Karpas-422 (cell line): ENCODE measurements at regions not wholly inside any gene's neighbourhood (a gene's known extent, or its start where the extent isn't known, plus 50 kb on each side); places are given as distances from the start of the nearest gene placed in this dataset.

Experiments used
- DNase-seq: peaks from one replicate; pipeline ENCODE4 v3.0.0-alpha.2; 2015
- H2AFZ ChIP-seq: fragments of 200-600 bp; sonication (generic); 2 replicates; pipeline ENCODE4 v1.6.1; 2014; ENCODE audit warnings: antibody characterized with exemption, low read length, mixed read lengths
- H3K27ac ChIP-seq: fragments of 200-600 bp; sonication (generic); 2 replicates; pipeline ENCODE4 v1.5.1; 2014; ENCODE audit warnings: mild to moderate bottlenecking, low read length, moderate library complexity
- H3K27me3 ChIP-seq: fragments of 200-600 bp; sonication (generic); 2 replicates; pipeline ENCODE4 v1.6.1; 2014; ENCODE audit warnings: low read length, mixed read lengths
- H3K36me3 ChIP-seq: fragments of 200-600 bp; sonication (generic); 2 replicates; pipeline ENCODE4 v1.6.1; 2014; ENCODE audit warnings: low read length, mixed read lengths; ENCODE audit not compliant: insufficient read depth
- H3K4me1 ChIP-seq: fragments of 200-600 bp; sonication (generic); 2 replicates; pipeline ENCODE4 v1.6.1; 2014; ENCODE audit warnings: mild to moderate bottlenecking, low read length, mixed read lengths
- H3K4me2 ChIP-seq: fragments of 200-600 bp; sonication (generic); 2 replicates; pipeline ENCODE4 v1.6.1; 2014; ENCODE audit warnings: low read length, low read depth, mild to moderate bottlenecking; ENCODE audit not compliant: poor library complexity, severe bottlenecking
- H3K4me3 ChIP-seq: fragments of 200-600 bp; sonication (generic); 2 replicates; pipeline ENCODE4 v1.5.1; 2014; ENCODE audit warnings: mild to moderate bottlenecking, antibody characterized with exemption, low read length, mixed read lengths
- H3K79me2 ChIP-seq: fragments of 200-600 bp; sonication (generic); 2 replicates; pipeline ENCODE4 v1.6.1; 2014; ENCODE audit warnings: mild to moderate bottlenecking, low read length, mixed read lengths
- H3K9ac ChIP-seq: fragments of 200-600 bp; sonication (generic); 2 replicates; pipeline ENCODE4 v1.6.0; 2014; ENCODE audit warnings: low read length
- H3K9me2 ChIP-seq: fragments of 200-600 bp; sonication (generic), shearing (Covaris generic); replicated peaks from 2 replicates; pipeline ENCODE4 v1.6.0; 2014; ENCODE audit warnings: mild to moderate bottlenecking, low read length, moderate library complexity; ENCODE audit not compliant: insufficient read depth
- H3K9me3 ChIP-seq: fragments of 300-700, 200-600 bp; sonication (generic); 2 replicates; pipeline ENCODE4 v1.6.1; 2014; ENCODE audit warnings: low read length, mixed read lengths
- H4K20me1 ChIP-seq: fragments of 200-600 bp; sonication (generic); 2 replicates; pipeline ENCODE4 v1.6.1; 2014; ENCODE audit warnings: mild to moderate bottlenecking, antibody characterized with exemption, low read length, low read depth; ENCODE audit not compliant: insufficient read depth

DNA sequence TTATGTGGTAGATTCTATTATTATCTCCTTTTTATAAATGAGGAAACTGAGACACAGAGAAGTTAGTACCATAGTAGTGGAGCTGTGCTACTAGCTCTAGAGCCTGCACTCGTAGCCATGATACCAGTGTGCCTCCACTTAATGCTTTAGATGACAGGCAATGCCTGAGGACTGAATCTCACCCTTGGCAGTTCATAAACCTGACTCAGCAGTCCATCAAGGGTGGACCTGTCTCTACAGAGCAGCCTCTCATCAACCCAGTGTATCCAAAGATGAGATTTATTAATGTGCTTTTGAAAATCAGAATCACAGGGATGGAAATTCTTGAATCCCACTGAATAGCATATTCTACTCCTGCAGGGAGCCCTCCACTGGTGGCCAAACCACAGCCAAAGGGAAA, 483.2 kb upstream of the DIPK2B start:
- Histone ChIP-seq H3K27ac (no peak overlapping the region), H3K36me3 (no peaks in the 10 kb centered on the region)

DNA sequence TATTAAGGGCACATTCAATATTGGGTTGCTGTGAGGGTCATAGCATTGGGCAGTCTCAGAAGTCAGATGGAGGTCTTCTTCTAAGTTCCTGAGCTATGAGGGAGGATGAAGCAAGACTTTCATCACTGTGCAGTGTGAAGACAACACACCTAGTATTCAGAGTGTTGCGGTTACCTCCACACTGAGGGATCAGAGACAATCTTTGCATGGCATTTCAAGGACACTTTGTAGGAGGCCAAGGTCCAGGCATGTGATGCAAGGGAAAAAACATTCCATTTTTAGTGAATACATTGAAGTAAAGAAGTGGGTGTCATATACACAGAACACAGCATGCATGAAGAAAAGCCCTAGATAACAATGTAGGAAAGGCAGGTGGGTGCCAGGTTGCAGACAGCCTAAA, 481.2 kb upstream of the DIPK2B start:
- Histone ChIP-seq H2AFZ (no peak overlapping the region), H4K20me1 (no peaks in the 10 kb centered on the region), H3K9me2 (no peaks in the 10 kb centered on the region), H3K9me3 (no peaks in the 10 kb centered on the region), H3K4me2 (no peak overlapping the region), H3K36me3 (no peaks in the 10 kb centered on the region), H3K4me1 (no peaks in the 10 kb centered on the region), H3K4me3 (no peak overlapping the region), H3K27ac (no peak overlapping the region), H3K27me3 (no peaks in the 10 kb centered on the region), H3K9ac (no peak overlapping the region), H3K79me2 (no peaks in the 10 kb centered on the region)
- DNase-seq: no peak

More for the DNA sequence above, 483.2 kb upstream of the DIPK2B start:
- Histone ChIP-seq H3K9me2 (no peaks in the 10 kb centered on the region), H4K20me1 (no peaks in the 10 kb centered on the region), H3K9ac (no peak overlapping the region), H3K4me2 (no peak overlapping the region), H3K27me3 (no peaks in the 10 kb centered on the region), H3K79me2 (no peaks in the 10 kb centered on the region), H3K9me3 (no peaks in the 10 kb centered on the region), H3K4me3 (no peak overlapping the region), H3K4me1 (no peaks in the 10 kb centered on the region), H2AFZ (no peak overlapping the region)
- DNase-seq: no peak

DNA sequence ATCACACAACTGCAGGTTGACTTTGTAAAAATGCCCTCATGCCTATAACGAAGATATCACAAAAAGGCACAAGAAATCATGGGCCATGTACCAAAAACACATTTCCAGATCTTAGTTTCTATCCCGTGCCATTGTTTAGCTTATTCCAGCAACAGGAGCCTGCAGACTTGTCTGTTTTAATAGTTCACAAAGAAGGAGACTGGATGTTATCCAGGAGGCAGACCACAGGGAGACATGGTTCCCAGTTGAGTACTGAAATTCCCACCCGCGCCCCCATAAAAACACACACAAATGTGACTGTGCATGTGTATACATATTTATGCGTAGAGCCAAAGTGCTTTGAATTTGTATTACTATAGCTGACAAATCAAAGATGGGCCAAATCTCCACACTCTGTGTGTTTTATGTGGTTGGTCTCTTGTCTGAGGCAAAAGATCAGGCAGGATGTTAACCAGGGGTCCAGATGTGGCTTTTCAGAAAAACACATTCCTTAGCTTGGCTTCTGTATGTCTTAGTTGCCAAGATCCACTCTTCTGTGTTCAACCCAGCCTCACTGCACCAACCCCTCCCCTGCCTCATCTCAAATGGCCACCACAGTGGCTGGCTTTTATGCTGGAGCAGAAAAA, 469.2 kb upstream of the DIPK2B start:
- H2AFZ ChIP-seq: no peak overlapping the region
- no peaks in the 10 kb centered on the region for H3K9me2 ChIP-seq
- H3K4me2 ChIP-seq: no peak overlapping the region
- no peak overlapping the region for H3K4me3 ChIP-seq
- no peak overlapping the region for H3K27ac ChIP-seq
- H3K79me2 ChIP-seq: no peaks in the 10 kb centered on the region
- H3K9ac ChIP-seq: no peak overlapping the region
- H3K36me3 ChIP-seq: no peaks in the 10 kb centered on the region
- H3K9me3 ChIP-seq: no peaks in the 10 kb centered on the region; the same call in 1 of the 2 replicates
- H4K20me1 ChIP-seq: no peaks in the 10 kb centered on the region
- H3K4me1 ChIP-seq: no peaks in the 10 kb centered on the region
- H3K27me3 ChIP-seq: no peaks in the 10 kb centered on the region
- DNase-seq: no peak

DNA sequence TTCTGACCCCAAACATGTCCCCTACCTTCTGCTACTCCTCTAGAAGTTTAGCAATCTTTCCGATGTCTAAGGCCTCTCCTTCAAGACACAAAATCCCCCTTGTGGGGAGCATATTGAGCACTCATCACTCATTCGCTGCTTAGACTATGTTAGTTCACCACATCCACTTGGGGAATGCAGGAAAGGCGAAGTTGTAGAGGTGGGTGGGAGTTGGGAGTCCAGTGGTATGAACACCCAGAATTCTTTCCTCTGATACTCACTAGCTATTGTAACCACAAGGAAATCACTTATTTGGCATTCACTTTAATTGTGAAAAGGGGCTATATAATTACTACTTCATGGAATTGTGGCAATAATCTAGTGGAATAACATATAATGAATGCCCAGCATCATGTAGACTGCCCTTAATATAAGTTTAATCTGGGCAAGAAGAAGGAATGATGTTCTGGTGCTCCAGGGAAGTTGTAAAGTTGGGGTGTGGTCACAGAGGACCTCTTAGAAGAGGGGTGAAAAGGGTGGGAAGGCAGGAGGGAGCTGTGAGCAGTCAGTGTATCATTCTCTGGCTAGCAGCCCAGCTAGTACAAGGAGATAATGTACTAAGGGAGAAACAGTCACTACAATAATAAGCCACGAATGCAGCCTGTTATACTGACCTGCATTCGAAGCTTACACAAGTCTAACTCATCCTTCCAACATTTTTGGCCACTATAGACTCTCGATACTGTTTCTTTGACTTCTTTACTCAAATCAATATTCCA, 468.2 kb upstream of the DIPK2B start:
- H3K4me1 ChIP-seq: no peaks in the 10 kb centered on the region
- no peak for DNase-seq
- no peaks in the 10 kb centered on the region for H3K27me3 ChIP-seq
- H3K9me2 ChIP-seq: no peaks in the 10 kb centered on the region
- no peak overlapping the region for H3K4me3 ChIP-seq
- no peaks in the 10 kb centered on the region for H4K20me1 ChIP-seq
- H3K9me3 ChIP-seq: no peaks in the 10 kb centered on the region; the same call in 1 of the 2 replicates
- H3K36me3 ChIP-seq: no peaks in the 10 kb centered on the region
- H3K9ac ChIP-seq: no peak overlapping the region
- H3K27ac ChIP-seq: no peak overlapping the region
- no peak overlapping the region for H3K4me2 ChIP-seq
- H3K79me2 ChIP-seq: no peaks in the 10 kb centered on the region
- H2AFZ ChIP-seq: no peak overlapping the region

DNA sequence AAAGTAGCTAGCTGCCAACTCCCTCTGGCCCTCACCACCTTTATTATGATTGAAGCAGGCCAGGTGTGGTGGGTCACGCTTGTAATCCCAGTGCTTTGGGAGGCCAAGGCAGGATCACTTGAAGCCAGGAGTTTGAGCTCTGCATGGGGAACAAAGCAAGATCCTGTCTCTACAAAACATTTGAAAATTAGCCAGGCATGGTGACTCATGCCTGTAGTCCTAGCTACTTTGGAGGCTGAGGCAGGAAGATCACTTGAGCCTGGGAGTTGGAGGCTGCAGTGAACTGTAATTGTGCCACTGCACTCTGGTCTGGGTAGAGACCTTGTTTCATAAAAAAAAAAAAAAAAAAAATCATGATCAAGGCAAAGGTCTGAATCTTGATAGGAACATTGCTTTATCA, 467.0 kb upstream of the DIPK2B start:
- H2AFZ ChIP-seq: no peak overlapping the region

DNA sequence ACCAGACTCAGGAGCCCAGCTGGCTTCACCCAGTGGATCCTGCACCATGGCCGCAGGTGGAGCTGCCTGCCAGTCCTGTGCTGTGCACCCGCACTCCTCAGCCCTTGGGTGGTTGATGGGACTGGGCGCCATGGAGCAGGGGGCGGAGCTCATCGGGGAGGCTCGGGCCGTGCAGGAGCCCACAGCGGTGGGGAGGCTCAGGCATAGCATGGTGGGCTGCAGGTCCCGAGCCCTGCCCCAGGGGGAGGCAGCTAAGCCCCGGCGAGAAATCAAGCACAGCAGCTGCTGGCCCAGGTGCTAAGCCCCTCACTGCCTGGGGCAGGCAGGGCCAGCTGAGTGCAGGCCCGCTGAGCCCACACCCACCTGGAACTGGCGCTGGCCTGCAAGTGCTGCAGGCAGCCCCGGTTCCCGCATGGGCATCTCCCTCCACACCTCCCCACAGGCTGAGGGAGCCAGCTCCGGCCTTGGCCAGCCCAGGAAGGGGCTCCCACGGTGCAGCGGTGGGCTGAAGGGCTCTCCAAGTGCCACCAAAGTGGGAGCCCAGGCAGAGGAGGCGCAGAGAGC, 464.1 kb upstream of the DIPK2B start:
- H2AFZ ChIP-seq: no peak overlapping the region
- DNase-seq: no peak

More for the DNA sequence above, 467.0 kb upstream of the DIPK2B start:
- no peaks in the 10 kb centered on the region for H4K20me1 ChIP-seq
- H3K9me2 ChIP-seq: no peaks in the 10 kb centered on the region
- H3K9me3 ChIP-seq: no peaks in the 10 kb centered on the region
- no peak overlapping the region for H3K27ac ChIP-seq
- H3K4me2 ChIP-seq: no peak overlapping the region
- H3K36me3 ChIP-seq: no peaks in the 10 kb centered on the region
- no peaks in the 10 kb centered on the region for H3K79me2 ChIP-seq
- H3K9ac ChIP-seq: no peak overlapping the region
- no peaks in the 10 kb centered on the region for H3K4me1 ChIP-seq
- no peaks in the 10 kb centered on the region for H3K27me3 ChIP-seq
- H3K4me3 ChIP-seq: no peak overlapping the region
- no peak for DNase-seq

DNA sequence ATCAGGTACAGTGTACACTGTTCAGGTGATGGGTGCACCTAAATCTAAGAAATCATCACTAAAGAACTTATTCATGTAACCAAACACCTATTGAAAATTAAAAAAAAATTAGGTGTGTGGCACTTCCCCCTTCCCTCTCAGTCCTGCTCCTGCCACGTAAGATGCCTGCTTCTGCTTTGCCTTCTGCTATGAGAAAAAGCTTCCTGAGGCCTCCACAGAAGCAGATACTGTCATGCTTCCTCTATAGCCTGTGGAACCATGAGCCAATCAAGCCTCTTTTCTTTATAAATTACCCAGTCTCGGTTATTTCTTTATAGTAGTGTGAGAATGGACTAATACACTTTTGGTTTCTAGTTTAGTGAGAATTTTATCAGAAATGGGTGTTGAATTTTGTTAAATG, 459.8 kb upstream of the DIPK2B start:
- Histone ChIP-seq H3K4me3 (no peak overlapping the region), H3K27ac (no peak overlapping the region), H3K27me3 (no peaks in the 10 kb centered on the region), H2AFZ (no peak overlapping the region), H3K9ac (no peak overlapping the region), H3K36me3 (no peaks in the 10 kb centered on the region), H3K79me2 (no peaks in the 10 kb centered on the region), H3K9me3 (no peaks in the 10 kb centered on the region; the same call in 1 of the 2 replicates), H4K20me1 (no peaks in the 10 kb centered on the region), H3K4me1 (no peaks in the 10 kb centered on the region), H3K4me2 (no peak overlapping the region), H3K9me2 (no peaks in the 10 kb centered on the region)
- no peak for DNase-seq

More for the DNA sequence above, 464.1 kb upstream of the DIPK2B start:
- no peaks in the 10 kb centered on the region for H3K9me3 ChIP-seq
- H3K4me1 ChIP-seq: no peaks in the 10 kb centered on the region
- no peak overlapping the region for H3K9ac ChIP-seq
- H3K36me3 ChIP-seq: no peaks in the 10 kb centered on the region
- no peak overlapping the region for H3K27ac ChIP-seq
- no peaks in the 10 kb centered on the region for H3K27me3 ChIP-seq
- H4K20me1 ChIP-seq: no peaks in the 10 kb centered on the region
- no peak overlapping the region for H3K4me3 ChIP-seq
- H3K4me2 ChIP-seq: no peak overlapping the region
- no peaks in the 10 kb centered on the region for H3K9me2 ChIP-seq
- H3K79me2 ChIP-seq: no peaks in the 10 kb centered on the region

DNA sequence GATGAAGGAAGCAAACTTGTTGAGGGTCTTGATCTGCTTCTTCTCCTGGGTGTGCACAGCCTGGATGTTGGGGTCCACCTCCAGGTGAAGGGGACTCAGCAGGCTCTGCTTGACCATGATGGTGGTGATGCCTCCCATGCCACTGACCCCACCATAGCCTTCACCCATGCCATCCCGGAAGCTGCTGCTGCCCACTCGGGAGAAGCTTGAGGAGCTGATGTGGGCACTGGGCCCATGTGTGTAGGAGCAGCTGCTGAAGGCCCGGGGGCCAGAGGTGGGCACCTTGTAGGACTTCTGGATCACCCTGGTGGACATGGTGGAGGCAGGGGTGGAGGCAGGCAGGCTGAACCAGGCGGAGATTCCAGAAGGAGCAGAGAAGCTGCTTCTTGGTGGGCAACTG, 432.7 kb upstream of the DIPK2B start:
- Histone ChIP-seq H3K4me3 (no peak overlapping the region), H3K27me3 (no peaks in the 10 kb centered on the region), H3K9me2 (no peaks in the 10 kb centered on the region), H3K36me3 (no peaks in the 10 kb centered on the region), H3K4me2 (no peak overlapping the region), H2AFZ (no peak overlapping the region), H3K79me2 (no peaks in the 10 kb centered on the region), H3K4me1 (no peaks in the 10 kb centered on the region), H4K20me1 (no peaks in the 10 kb centered on the region), H3K27ac (no peak overlapping the region), H3K9me3 (no peaks in the 10 kb centered on the region; the same call in 1 of the 2 replicates), H3K9ac (no peak overlapping the region)
- DNase-seq: no peak
